GM12878 (cell line): ENCODE measurements at regions not wholly inside any gene's neighbourhood (a gene's known extent, or its start where the extent isn't known, plus 50 kb on each side); places are given as distances from the start of the nearest gene placed in this dataset.

Source experiments
- CBX5 ChIP-seq: sonication (generic); IDR thresholded peaks from 2 replicates; pipeline ENCODE4 v1.6.1; 2016; ENCODE audit warnings: low read depth, moderate library complexity, mild to moderate bottlenecking, inconsistent platforms
- GATAD2B ChIP-seq: fragments of 450-650 bp; conservative IDR thresholded peaks from 2 replicates; pipeline ENCODE4 v1.6.1; 2017; ENCODE audit warnings: low read depth, mild to moderate bottlenecking, moderate library complexity
- TF ChIP-seq, protein P1 (sequence below): fragments of 450-650 bp; IDR thresholded peaks from 2 replicates; pipeline ENCODE4 v1.6.1; 2016; ENCODE audit warnings: mild to moderate bottlenecking, moderate library complexity, borderline replicate concordance
- TF ChIP-seq, protein P2 (sequence below): fragments of 450-650 bp; formaldehyde crosslinking; IDR thresholded peaks from 2 replicates; pipeline ENCODE4 v1.4.0; 2020; ENCODE audit warnings: mild to moderate bottlenecking, moderate library complexity

DNA sequence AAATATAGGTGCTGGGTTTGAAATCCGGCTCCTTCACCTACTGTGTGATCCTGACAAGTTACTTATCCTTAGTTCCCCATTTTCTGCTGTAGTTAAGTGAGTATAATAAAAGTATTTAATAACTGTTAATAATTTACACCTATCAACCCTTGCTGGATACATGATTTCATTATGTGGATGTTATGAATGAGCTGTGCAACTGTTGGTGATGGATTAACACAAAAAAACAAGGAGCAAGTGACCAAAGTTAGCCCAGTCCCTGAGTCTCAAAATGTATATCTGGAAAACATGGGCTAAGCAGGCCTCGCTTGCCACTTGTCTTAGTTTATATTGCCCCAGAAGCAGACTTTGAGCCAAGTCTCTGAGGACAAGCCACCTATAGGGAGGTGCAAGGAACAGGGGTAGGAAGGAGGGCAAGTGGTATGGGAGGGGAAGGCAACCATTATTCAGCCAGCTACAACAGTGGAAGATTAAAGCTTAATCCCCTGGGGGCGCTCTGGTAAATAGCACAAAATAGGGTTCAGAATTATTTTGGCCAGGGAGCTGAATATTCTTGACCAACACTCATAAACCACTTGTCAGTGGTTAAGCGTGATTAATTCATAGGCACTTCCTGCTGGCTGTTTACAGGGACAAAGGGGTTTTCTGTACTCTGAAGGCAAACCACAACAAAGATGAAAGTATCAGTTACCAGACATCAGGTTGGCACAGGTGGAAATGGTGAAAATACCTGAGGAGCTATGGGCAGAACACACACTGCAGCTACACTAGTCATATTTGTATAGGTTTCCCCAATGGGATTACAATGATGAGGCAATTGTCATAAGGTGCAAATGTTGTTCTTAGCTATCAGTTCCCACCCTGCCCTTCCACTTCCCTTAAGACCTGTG, 76.2 kb downstream of the TRIM42 start (continued):
- TF ChIP-seq, protein P1, sequence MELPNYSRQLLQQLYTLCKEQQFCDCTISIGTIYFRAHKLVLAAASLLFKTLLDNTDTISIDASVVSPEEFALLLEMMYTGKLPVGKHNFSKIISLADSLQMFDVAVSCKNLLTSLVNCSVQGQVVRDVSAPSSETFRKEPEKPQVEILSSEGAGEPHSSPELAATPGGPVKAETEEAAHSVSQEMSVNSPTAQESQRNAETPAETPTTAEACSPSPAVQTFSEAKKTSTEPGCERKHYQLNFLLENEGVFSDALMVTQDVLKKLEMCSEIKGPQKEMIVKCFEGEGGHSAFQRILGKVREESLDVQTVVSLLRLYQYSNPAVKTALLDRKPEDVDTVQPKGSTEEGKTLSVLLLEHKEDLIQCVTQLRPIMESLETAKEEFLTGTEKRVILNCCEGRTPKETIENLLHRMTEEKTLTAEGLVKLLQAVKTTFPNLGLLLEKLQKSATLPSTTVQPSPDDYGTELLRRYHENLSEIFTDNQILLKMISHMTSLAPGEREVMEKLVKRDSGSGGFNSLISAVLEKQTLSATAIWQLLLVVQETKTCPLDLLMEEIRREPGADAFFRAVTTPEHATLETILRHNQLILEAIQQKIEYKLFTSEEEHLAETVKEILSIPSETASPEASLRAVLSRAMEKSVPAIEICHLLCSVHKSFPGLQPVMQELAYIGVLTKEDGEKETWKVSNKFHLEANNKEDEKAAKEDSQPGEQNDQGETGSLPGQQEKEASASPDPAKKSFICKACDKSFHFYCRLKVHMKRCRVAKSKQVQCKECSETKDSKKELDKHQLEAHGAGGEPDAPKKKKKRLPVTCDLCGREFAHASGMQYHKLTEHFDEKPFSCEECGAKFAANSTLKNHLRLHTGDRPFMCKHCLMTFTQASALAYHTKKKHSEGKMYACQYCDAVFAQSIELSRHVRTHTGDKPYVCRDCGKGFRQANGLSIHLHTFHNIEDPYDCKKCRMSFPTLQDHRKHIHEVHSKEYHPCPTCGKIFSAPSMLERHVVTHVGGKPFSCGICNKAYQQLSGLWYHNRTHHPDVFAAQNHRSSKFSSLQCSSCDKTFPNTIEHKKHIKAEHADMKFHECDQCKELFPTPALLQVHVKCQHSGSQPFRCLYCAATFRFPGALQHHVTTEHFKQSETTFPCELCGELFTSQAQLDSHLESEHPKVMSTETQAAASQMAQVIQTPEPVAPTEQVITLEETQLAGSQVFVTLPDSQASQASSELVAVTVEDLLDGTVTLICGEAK = no peak
- TF ChIP-seq, protein P2, sequence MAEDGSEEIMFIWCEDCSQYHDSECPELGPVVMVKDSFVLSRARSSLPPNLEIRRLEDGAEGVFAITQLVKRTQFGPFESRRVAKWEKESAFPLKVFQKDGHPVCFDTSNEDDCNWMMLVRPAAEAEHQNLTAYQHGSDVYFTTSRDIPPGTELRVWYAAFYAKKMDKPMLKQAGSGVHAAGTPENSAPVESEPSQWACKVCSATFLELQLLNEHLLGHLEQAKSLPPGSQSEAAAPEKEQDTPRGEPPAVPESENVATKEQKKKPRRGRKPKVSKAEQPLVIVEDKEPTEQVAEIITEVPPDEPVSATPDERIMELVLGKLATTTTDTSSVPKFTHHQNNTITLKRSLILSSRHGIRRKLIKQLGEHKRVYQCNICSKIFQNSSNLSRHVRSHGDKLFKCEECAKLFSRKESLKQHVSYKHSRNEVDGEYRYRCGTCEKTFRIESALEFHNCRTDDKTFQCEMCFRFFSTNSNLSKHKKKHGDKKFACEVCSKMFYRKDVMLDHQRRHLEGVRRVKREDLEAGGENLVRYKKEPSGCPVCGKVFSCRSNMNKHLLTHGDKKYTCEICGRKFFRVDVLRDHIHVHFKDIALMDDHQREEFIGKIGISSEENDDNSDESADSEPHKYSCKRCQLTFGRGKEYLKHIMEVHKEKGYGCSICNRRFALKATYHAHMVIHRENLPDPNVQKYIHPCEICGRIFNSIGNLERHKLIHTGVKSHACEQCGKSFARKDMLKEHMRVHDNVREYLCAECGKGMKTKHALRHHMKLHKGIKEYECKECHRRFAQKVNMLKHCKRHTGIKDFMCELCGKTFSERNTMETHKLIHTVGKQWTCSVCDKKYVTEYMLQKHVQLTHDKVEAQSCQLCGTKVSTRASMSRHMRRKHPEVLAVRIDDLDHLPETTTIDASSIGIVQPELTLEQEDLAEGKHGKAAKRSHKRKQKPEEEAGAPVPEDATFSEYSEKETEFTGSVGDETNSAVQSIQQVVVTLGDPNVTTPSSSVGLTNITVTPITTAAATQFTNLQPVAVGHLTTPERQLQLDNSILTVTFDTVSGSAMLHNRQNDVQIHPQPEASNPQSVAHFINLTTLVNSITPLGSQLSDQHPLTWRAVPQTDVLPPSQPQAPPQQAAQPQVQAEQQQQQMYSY (CRISPR knock-in tag) = no peak
- TF ChIP-seq GATAD2B (peak; percentile 86), CBX5 (no peak)
